HCT116 (cell line): ENCODE measurements at regions not wholly inside any gene's neighbourhood (a gene's known extent, or its start where the extent isn't known, plus 50 kb on each side); places are given as distances from the start of the nearest gene placed in this dataset.

Experiments used
- ATAC-seq: fragments of 200-7000 bp; cut with Tn5 transposase; 2 replicates; pipeline ENCODE4 v1.9.1; 2020; ENCODE audit warnings: mild to moderate bottlenecking, moderate library complexity
- BruUV-seq: library from RNA; stranded (reverse); fragments of 400-500 nt; replicated peaks from 2 replicates; lab custom pipeline; 2021; lab: Mats Ljungman, UMichigan
- CTCF ChIA-PET: fragments of 300-600 bp; sonication (Branson Sonifier 250); formaldehyde crosslinking; loops from one replicate; lab custom pipeline; 2021; ENCODE audit warnings: antibody characterized with exemption; lab: Charles Lee
- POLR2A ChIA-PET: fragments of 300-600, 350-600 bp; sonication (Branson Sonifier 250); formaldehyde crosslinking; loops from one replicate; lab custom pipeline; 2021; ENCODE audit warnings: antibody characterized with exemption; lab: Charles Lee
- RAD21 ChIA-PET, 2 experiments: fragments of 300-600 bp; sonication (Branson Sonifier 250); formaldehyde crosslinking; loops; one replicate each; lab custom pipeline; 2023; ENCODE audit warnings: low total read pairs in 2 of 2; ENCODE audit not compliant: uncharacterized antibody in 2 of 2, unreplicated experiment in 2 of 2, low non-redundant PET in 1 of 2; lab: Charles Lee
- DNase-seq: peaks from one replicate; pipeline ENCODE4 v3.0.0-alpha.2; 2010; ENCODE audit warnings: low read depth, low spot score
- H2AFZ ChIP-seq: fragments of 200-600 bp; shearing (Covaris generic), sonication (generic); 2 replicates; pipeline ENCODE4 v1.6.1; 2017; ENCODE audit warnings: low read depth, mixed run types, mixed read lengths, antibody characterized with exemption, low read length; ENCODE audit not compliant: poor library complexity, severe bottlenecking
- H3K27ac ChIP-seq: 2 replicates; pipeline ENCODE4 v1.5.1; 2012; ENCODE audit warnings: low read depth, low read length
- H3K27me3 ChIP-seq: fragments of 200-600 bp; sonication (generic); 2 replicates; pipeline ENCODE4 v1.6.1; 2016; ENCODE audit warnings: mixed run types, low read length, mixed read lengths; ENCODE audit not compliant: insufficient read depth
- H3K36me3 ChIP-seq, 2 experiments: fragments of 200-500 bp in 1 of 2; fragments of 200-600 bp in 1 of 2; sonication (Bioruptor generic) in 1 of 2; sonication (generic) in 1 of 2; 2 replicates each; pipeline versions ENCODE4 v1.5.1 to v1.6.1; 2014 to 2016; ENCODE audit warnings: low read length in 2 of 2, inconsistent platforms in 1 of 2, mixed read lengths in 1 of 2, mixed run types in 1 of 2; ENCODE audit not compliant: insufficient read depth in 2 of 2, control insufficient read depth in 1 of 2
- H3K4me1 ChIP-seq, 2 experiments: fragments of 200-600 bp in 1 of 2; sonication (generic) in 1 of 2; 2 replicates each; pipeline versions ENCODE4 v1.5.1 to v1.6.1; 2012 to 2017; ENCODE audit warnings: low read length in 2 of 2, inconsistent platforms in 1 of 2, mild to moderate bottlenecking in 1 of 2, mixed read lengths in 1 of 2, mixed run types in 1 of 2, moderate library complexity in 1 of 2; ENCODE audit not compliant: insufficient read depth in 2 of 2, control insufficient read depth in 1 of 2
- H3K4me2 ChIP-seq: fragments of 200-600 bp; sonication (generic); 2 replicates; pipeline ENCODE4 v1.6.1; 2017; ENCODE audit warnings: mixed run types, low read length, mixed read lengths
- H3K4me3 ChIP-seq, 2 experiments: fragments of 200-600 bp in 1 of 2; sonication (generic) in 1 of 2; replicated peaks in 1 of 2; 2 replicates each; pipeline ENCODE4 v1.5.1; 2011 to 2016; ENCODE audit warnings: low read length in 2 of 2, control low read depth in 1 of 2, low read depth in 1 of 2, mild to moderate bottlenecking in 1 of 2, mixed read lengths in 1 of 2, mixed run types in 1 of 2
- H3K79me2 ChIP-seq: fragments of 200-600 bp; sonication (generic); 2 replicates; pipeline ENCODE4 v1.6.1; 2017; ENCODE audit warnings: mild to moderate bottlenecking, mixed run types, low read length, moderate library complexity, mixed read lengths; ENCODE audit not compliant: insufficient read depth
- H3K9ac ChIP-seq: fragments of 200-600 bp; sonication (generic); 2 replicates; pipeline ENCODE4 v1.6.1; 2016; ENCODE audit warnings: low read length, mixed read lengths
- H3K9me2 ChIP-seq: fragments of 200-600 bp; sonication (generic), shearing (Covaris generic); 2 replicates; pipeline ENCODE4 v1.6.1; 2017; ENCODE audit warnings: mixed run types, mild to moderate bottlenecking, moderate library complexity; ENCODE audit not compliant: insufficient read depth
- H3K9me3 ChIP-seq, 2 experiments: fragments of 200-500 bp in 1 of 2; fragments of 200-600 bp in 1 of 2; sonication (Bioruptor generic) in 1 of 2; sonication (generic) in 1 of 2; 2 replicates each; pipeline ENCODE4 v1.6.1; 2014 to 2017; ENCODE audit warnings: low read length in 2 of 2, mixed read lengths in 2 of 2, inconsistent platforms in 1 of 2, low read depth in 1 of 2, mild to moderate bottlenecking in 1 of 2, mixed run types in 1 of 2, moderate library complexity in 1 of 2; ENCODE audit not compliant: control insufficient read depth in 1 of 2, insufficient read depth in 1 of 2
- H4K20me1 ChIP-seq: fragments of 200-600 bp; sonication (generic), shearing (Covaris generic); 2 replicates; pipeline ENCODE4 v1.6.1; 2017; ENCODE audit warnings: mixed run types, mild to moderate bottlenecking, moderate library complexity; ENCODE audit not compliant: insufficient read depth
- CEBPB ChIP-seq: IDR thresholded peaks from 2 replicates; pipeline ENCODE4 v1.6.1; 2012; ENCODE audit warnings: low read depth
- TCF7L2 ChIP-seq: IDR thresholded peaks from 2 replicates; pipeline ENCODE4 v1.7.0; 2011; ENCODE audit warnings: borderline replicate concordance, inconsistent platforms; ENCODE audit not compliant: insufficient read depth, insufficient read length; ENCODE audit errors: extremely low read depth
- YY1 ChIP-seq: IDR thresholded peaks from 2 replicates; pipeline ENCODE4 v1.6.1; 2011; ENCODE audit warnings: low read length, low read depth, moderate library complexity, mild to moderate bottlenecking; ENCODE audit not compliant: insufficient replicate concordance; ENCODE audit errors: extremely low read depth
- ZBTB33 ChIP-seq: IDR thresholded peaks from 2 replicates; pipeline ENCODE4 v1.6.1; 2011; ENCODE audit warnings: mild to moderate bottlenecking, low read length, moderate library complexity; ENCODE audit not compliant: insufficient replicate concordance; ENCODE audit errors: extremely low read depth
- intact Hi-C: fragments of 100-400 bp; cut with micrococcal nuclease; formaldehyde crosslinking; loops from 2 replicates; pipeline ENCODE4 v1.10.0; 2022
- TF ChIP-seq, protein P1 (sequence below): IDR thresholded peaks from 2 replicates; pipeline ENCODE4 v1.6.1; 2012
- TF ChIP-seq, protein P2 (sequence below), 3 experiments: fragments of 200-600 bp in 1 of 3; sonication (generic) in 1 of 3; IDR thresholded peaks in 2 of 3; conservative IDR thresholded peaks in 1 of 3; 2 replicates each; pipeline ENCODE4 v1.5.1; 2012 to 2017; ENCODE audit warnings: low read depth in 2 of 3, low read length in 2 of 3, antibody characterized with exemption in 1 of 3, borderline replicate concordance in 1 of 3, control low read depth in 1 of 3, mild to moderate bottlenecking in 1 of 3, mixed read lengths in 1 of 3, mixed run types in 1 of 3, moderate library complexity in 1 of 3; ENCODE audit not compliant: insufficient read depth in 1 of 3

GRCh38 chr4:78722320-78722719 lies 53.8 kb upstream of the BMP2K start:
- Histone ChIP-seq H3K27me3 (no peaks in the 10 kb centered on the region), H3K9me3 (no peaks in the 10 kb centered on the region), H3K9ac (no peak overlapping the region), H3K36me3 (no peaks in the 10 kb centered on the region), H3K4me3 (no peak overlapping the region), H3K4me2 (no peak overlapping the region), H3K27ac (no peak overlapping the region), H3K79me2 (no peaks in the 10 kb centered on the region), H3K4me1 (no peaks in the 10 kb centered on the region), H2AFZ (no peak overlapping the region), H4K20me1 (no peaks in the 10 kb centered on the region), H3K9me2 (no peaks in the 10 kb centered on the region)
- DNase-seq (no peak), ATAC-seq (no peak)
- RAD21 ChIA-PET: no interaction called here
- CTCF ChIA-PET: no interaction called here
- POLR2A ChIA-PET: no interaction called here
- intact Hi-C loops: no loop called here
- TF ChIP-seq, protein P1, sequence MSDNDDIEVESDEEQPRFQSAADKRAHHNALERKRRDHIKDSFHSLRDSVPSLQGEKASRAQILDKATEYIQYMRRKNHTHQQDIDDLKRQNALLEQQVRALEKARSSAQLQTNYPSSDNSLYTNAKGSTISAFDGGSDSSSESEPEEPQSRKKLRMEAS: no peak
- TF ChIP-seq YY1 (no peak), TCF7L2 (no peak), CEBPB (no peak), ZBTB33 (no peak)
- TF ChIP-seq, protein P2, sequence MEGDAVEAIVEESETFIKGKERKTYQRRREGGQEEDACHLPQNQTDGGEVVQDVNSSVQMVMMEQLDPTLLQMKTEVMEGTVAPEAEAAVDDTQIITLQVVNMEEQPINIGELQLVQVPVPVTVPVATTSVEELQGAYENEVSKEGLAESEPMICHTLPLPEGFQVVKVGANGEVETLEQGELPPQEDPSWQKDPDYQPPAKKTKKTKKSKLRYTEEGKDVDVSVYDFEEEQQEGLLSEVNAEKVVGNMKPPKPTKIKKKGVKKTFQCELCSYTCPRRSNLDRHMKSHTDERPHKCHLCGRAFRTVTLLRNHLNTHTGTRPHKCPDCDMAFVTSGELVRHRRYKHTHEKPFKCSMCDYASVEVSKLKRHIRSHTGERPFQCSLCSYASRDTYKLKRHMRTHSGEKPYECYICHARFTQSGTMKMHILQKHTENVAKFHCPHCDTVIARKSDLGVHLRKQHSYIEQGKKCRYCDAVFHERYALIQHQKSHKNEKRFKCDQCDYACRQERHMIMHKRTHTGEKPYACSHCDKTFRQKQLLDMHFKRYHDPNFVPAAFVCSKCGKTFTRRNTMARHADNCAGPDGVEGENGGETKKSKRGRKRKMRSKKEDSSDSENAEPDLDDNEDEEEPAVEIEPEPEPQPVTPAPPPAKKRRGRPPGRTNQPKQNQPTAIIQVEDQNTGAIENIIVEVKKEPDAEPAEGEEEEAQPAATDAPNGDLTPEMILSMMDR (IDR thresholded peaks at IDR 0.05 in 2 of 3, conservative IDR thresholded peaks at IDR 0.05 in 1 of 3; ENCODE audit: borderline replicate concordance in 1 of 3, insufficient read depth in 1 of 3, low read depth in 2 of 3, low read length in 2 of 3): no peak
- no TSS peak for BruUV-seq
